ENCODE measurements at regions not wholly inside any gene's neighbourhood (a gene's known extent, or its start where the extent isn't known, plus 50 kb on each side); places are given as distances from the start of the nearest gene placed in this dataset.

GRCh38 chr13:97700306-97700848, 253.1 kb upstream of the IPO5 start:
- TF ChIP-seq CTCF (IDR thresholded peaks at IDR 0.05) (no peak), POLR2A (IDR thresholded peaks at IDR 0.05) (no peak)
